HG03378 (cell line): ENCODE measurements at regions not wholly inside any gene's neighbourhood (a gene's known extent, or its start where the extent isn't known, plus 50 kb on each side); places are given as distances from the start of the nearest gene placed in this dataset.

ENCODE experiments used
- ATAC-seq: cut with Tn5 transposase; IDR thresholded peaks from one replicate; pipeline ENCODE4 v1.9.1; 2021; ENCODE audit warnings: mild to moderate bottlenecking, moderate library complexity; ENCODE audit not compliant: unreplicated experiment

DNA sequence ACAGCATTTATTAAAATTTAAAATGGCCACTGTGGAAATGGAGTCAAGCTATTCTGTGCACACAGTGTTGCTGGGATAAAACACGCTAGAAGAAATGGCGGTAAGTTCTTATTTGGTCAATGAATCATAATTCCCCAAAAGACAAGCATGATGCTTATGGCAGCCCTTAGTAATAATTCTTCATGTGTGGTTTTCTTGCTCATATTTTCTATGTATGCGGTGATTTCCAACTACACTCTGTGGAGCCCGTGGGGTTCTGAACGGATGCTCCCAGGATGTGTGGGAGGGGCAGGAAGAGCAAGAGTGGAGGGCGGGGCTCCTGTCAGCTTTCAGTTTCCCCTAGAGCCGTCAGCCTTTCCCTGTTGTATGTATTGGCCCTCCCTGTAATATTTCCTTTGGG lies 91.7 kb upstream of the RMDN2 start:
- ATAC-seq: no peak

DNA sequence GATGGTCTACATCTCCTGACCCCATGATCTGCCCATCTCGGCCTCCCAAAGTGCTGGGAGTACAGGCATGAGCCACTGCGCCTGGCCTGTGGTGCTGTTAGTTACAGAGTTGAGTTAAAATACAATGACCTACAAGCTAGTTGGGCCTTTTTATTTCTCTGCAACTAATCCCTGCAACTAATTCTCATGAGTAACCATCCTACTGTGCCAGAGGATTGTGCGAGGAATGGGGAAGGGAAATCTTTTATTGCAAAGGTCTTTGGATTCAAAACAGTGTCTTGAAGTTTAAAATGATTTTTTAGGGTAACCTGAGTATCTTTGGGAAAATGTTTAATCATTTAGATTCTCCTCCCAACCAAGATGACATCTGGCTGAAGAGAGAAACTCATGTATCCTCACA lies 88.8 kb upstream of the RMDN2 start:
- ATAC-seq: no peak

DNA sequence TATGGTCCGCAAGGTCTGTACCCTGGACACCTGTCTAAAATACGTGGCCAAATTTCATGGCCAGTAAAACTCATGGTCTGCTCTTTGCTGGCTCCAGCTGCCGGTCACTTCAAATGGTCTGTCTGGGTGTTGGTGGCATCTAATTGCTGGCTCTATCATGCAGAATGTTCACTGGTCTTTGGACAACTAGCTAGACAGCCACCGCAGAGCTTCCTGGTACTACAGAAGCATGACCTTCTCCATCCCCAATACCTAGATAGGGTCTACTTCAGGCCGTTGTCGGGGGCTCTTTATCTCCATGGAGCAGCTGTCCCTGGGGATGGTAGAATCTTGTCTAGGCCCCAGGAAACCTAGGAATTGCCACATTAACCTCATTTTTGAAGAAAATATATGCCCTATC lies 88.4 kb upstream of the RMDN2 start:
- no peak for ATAC-seq

DNA sequence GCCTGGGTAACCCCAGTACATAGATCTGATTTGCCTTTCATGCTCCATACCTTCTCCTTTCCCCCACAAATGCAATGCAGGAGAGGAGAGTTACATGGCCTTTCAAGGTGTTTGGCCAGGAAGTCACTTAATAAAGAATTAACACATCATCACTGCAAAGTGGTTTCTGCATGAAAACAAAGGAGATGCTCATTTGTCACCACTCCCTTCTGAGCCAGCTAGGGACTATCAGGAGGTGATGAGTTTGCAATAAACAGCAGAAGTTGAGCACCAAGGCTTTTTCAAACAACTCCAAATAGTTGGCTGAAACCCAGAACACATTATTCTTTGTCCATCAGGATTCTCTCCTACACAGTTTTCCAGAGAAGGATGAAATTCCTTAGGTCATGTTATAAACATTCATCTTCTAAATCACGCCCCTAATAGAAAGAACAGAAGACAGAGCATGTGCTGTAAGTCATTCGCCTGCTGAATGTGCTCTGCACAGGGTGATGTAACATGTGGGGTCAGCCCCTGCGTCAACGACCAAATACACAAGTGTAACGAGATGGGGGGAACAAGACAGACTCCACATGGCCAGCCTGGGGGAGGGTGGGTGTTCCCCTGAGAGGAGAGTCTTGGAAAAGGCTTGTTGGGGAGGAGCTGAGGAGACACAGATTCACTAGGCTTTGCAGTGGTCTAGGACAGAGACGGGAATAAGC lies 87.3 kb upstream of the RMDN2 start:
- ATAC-seq: no peak

DNA sequence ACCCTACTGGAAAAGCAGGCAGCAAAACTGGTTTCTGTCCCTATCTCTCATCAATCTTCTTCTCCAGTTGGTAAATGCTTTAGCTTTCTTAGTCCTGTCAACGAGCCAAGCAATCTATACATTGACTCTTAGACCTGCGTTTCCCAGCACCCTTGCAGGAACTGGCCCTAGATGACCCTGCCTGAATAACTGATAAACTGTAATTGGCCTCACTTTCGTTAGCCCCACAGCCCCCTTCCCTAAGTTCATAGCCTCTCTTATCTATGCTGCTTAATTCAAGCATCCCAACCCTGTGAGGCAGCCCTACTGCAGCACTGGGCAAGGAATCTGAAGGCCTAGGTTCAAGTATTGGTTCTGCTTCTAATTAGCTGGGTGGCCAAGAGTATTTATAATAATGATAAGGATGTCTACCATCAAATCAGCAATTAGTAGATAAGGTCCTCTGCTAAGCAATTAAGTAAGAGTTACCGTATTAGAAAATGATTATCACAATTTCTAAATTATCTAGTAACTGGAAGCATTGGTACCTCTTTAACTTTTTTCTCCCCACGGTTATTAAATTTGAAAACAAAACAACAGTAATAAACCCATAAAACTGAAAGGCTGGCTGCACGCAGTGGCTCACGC lies 86.4 kb upstream of the RMDN2 start:
- no peak for ATAC-seq

DNA sequence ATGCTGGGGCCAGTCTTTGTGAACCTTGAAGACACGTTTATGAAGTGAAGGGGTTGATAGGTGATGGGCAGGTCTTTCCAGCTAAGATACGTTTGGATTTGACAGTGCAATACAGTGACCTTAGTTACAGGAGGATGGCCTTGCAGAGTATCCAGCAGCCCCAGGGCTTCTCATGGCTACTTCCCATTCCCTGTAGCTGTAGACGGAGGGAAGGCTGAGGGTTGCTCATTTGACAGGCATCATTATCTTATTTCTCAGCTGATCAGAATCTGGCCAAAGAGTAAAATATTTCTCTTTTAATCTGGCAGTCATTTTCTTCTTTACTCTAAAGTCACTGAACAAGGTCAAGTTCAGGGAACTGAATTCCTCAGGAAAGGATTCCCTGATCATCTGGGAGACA lies 85.1 kb upstream of the RMDN2 start:
- no peak for ATAC-seq

DNA sequence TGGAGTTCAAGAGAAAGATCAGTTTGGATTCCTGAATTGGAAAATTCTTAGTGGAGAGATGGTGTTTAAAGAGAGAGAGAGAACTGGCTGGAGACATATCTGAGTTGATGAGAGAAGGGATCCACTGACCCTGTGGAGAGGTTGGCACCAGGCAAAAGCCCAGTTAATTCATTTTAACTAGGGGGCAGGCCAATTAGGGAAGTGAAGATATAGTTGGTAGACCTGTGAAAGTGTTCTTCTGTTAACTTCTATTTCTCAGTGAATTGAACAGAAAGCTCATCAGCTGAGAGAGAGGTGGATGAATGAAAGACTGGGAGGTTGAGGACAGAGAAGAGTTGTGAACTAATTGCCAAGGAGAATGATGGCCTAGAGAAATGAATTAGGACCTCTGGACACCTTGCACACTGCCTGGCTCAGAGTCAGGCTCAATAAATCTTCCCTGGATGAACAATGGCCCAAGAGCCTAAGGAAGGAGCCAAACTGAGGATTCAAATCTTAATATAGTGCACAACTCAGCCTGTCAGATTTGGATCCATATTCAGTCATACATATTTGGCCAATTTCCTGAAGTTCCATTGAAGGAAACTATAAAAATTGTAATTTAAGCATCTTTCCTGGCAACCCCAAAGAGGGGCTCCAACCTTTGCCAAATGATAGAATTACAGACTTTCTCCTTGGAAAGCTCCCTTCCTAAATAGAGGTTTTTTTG lies 82.2 kb upstream of the RMDN2 start:
- no peak for ATAC-seq

DNA sequence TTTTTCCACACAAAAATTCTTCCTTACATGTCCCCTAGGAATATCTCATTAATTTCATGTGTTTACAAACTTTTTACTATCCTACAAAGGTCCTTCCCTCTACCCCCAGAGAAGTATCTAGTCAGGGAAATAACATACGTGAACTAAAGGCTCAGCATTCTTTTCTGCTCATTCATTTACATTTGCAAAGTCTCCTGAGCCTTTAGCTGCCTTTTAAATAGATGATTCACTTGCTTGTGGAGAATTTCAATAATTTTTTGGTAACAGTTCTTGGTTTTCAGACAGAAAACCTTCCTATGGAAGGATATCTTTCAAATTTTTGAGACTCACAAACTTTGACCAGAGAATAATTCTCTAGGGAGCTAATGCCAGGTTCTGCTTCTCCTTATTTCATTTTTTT lies 81.5 kb upstream of the RMDN2 start:
- no peak for ATAC-seq

DNA sequence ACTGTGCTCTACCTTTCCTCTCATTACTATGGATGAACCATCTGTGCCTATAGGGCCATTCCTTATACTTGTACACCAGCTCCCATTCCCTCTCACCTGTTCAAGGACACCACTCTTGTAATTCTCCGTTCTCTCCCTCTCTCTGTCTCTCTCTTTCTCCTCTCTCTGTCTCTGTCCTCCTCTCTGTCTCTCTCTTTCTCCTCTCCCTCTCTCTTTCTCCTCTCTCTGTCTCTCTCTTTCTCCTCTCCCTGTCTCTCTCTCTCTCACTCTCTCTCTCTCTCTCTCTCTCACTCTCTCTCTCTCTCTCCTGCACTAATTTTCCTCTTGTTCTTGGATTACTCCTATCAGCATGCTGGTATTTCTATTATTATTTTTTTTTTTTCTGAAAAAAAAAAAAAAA lies 78.9 kb upstream of the RMDN2 start:
- no peak for ATAC-seq

DNA sequence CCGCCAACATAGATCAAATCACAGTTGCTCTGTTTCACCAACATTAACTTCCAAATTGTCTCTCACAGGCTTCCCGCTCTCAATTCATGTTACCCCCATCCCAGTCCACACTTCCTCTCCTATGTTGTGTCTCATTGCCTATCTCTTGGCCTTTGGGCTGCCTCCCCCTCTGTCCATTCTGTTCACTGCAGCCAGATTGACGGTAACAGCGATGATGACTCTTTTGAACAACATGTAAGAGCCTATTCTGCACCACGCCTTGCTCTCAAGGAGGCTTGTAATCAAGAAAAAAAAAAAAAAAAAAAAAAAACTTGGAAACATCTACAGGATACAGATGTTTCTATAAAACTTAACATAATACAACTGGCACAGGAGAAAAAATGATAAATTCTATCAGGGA lies 77.3 kb upstream of the RMDN2 start:
- ATAC-seq: no peak

DNA sequence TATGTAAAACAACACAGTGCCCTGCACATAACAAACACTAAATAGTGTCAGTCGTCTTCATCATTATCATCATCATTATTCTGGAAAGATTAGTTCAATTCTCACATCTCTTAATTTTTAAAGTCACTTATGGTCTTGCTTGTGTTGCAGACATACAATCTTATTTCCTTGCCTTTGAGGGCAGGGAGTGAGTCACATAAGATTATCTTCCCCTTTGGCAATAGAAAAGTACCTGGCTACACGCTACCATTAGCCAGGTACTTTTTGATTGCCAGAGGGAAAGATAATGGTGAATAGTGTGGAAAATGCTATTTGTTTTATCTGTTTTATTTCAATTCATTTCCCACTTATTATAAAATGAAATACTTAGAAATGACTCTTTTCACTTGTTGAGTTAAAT lies 76.6 kb upstream of the RMDN2 start:
- no peak for ATAC-seq

DNA sequence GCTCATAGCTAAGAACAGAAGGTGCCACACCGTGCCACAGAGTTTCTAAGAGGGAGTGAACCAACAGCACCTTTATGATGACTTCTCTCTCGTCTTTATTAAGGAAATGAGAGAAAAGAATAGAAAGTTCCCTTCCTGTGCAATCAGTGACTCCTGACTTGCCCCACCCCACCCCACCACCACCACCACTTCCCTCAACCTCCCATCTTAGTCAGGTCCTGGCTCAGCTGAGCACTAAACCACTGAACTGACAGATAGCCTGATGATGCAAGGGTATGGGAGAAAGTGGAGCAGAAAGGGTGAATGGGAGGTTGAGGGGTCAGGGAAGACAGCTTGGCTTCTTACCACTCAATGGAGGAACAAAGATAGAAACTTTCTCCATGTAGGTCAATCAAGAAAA lies 75.2 kb upstream of the RMDN2 start:
- no peak for ATAC-seq

DNA sequence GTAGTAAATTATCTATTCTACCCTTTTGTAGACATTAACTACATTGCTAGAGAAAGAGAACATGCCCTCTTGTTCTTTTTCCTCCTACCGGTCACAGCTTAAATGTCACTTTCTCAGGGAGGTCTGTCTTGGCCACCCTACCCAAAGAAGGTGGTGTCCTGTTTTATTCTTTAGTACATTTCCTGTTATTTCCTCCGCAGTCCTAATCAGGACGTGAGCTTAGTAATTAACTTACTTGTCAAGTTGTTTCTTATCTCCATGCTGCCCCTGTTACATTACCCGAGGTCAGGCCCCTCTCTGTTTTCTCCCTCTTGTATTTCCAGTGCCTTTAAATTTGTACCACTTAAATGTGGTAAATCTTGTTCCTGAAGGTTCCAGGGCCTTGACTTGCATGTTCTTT lies 73.7 kb upstream of the RMDN2 start:
- ATAC-seq: peak; percentile 20

DNA sequence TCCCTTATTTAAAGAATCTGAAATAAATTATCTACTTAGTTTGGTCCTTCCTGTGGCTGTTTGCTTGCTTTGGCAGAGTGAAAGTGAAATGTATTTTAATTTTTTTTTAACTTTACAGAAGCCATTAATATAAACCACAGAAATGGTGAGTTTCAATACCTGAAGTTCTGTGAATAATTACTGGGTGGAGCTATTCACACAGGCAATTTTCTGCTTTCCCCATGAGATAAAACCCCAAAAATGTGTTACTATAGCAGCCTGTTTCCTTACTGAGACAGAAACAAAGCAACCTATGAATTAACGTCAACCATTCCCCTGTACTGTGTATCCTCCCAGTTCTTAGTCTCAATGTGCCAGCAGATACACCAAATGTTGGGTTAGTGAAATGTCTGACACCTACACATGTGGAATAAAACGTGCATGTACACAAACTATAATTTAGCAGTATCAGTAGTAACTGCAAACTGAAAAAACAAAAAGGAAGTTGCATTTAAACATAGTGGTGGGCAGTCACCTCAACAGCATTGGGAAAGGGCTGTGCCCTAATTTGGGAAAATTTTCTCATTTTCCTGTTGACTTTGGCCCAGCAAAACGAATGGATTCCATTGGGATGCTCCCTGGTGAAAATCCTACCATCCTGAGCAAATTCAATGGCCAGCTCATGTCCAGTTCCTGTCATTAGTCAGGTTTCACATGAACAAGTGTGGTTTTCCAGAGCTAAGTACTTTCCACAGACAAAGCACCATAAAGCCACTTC lies 73.1 kb upstream of the RMDN2 start:
- peak; percentile 79 for ATAC-seq

DNA sequence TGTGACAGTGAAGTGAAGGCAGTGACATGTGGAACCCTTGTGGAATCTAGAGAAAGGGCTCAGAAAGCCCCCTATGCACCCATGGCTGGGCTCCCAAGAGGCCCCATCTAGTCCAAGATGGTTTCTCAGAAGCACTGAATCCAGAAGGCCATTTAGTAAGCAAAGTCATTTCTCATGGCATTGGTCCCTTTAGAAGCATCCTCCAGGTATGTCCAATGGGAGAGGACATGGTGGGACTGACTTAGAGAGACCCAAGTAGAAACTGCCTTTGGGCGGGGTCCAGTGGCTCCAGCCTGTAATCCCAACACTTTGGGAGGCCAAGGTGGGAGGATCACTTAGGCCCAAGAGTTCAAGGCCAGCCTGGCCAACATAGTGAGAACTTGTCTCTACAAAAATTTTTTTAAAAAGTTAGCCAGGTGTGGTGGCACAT lies 72.5 kb upstream of the RMDN2 start:
- ATAC-seq: no peak

DNA sequence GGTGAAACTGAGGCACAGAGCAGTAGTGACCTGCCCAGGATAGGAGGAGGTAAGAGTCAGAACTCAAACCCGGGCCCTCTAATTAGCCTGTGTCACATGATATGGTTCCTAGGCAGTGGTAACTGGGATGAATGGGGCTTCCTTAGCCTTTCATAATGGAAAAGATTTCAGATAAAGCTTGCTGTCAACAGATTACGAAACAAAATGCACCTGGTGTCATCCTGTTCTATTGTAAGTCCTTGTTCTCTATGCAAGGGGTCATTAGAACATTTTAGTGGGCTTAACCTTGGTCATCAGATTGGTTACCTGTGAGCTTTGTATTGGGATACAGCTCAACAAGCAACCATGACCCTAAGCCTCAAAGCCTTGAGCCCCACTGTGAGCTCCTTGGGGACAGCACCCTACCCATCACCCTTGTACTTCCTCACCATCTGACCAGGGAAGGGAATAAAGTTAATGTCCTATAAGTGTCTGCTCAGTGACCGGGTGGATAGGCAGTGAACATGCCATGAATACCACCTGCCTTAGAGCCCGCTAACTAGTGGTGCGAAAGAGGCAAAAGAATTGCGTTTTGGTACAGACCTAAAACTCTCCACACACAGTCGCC lies 70.3 kb upstream of the RMDN2 start:
- ATAC-seq: no peak

DNA sequence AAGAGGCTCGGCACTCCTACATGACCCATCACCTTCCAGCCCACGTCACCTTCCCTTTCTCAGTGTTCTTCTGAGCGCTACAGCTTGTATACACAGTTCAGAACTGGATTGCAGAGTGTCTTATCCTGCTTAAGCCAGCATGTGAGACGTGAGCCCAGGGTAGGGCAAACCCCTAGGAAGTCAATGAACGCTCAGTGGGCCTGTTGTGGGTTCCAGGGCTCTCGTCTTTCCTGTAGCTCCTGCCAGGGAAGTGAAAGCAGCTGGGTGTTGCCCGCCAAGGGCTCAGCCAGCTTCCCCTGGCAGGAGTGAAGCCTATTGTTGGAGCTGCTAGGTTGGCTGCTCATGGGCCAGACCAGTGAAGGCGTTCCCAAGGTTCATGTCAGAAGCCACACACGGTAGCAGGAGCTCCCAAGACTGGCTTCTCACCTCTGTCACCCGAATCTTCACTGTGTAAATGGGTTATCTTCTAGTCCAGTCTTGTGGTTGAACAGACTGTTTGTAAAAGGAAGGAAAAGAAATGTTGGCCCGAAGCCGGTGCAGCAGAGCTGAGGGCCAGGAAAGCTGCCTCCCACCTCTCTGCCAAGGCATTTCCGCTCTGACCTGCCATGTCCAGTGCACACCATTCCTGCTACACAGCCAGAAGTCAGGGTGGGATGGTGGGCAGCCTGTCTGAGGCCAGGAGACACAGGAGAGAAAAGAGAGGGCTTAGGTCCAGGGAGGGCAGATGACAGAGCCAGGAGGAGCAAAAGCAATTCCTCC lies 69.6 kb upstream of the RMDN2 start:
- ATAC-seq: no peak

DNA sequence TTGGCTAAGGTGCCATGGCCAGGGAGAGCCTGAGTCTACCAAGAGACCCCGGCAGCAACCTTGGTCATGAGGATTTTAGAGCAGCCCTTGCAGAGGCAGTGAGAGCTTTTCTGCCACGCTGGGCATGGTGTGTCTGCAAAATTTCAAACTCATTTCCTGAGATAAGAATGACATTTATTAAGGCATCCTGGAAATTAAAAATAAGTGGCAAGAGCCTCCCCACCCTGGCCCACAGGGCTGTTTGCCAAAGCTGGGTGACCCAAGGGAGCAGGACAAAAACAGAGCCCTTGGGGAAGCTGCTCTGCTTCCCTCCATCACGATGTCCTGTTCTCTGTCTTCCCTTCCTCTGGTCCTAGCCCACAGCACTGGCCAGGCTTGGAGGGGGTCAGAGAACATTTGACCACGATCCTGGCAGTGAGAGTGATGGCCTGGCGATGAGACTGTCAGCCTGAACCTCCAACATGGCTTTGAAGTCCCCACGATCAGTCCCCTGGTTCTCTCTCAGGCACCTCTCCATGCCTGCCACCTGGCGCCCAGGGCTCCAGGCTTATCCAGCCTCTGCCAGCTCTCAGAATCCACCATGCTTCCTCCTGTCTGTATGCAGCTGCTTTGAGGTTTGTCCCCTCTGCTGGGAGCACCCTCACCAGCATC lies 68.9 kb upstream of the RMDN2 start:
- no peak for ATAC-seq

DNA sequence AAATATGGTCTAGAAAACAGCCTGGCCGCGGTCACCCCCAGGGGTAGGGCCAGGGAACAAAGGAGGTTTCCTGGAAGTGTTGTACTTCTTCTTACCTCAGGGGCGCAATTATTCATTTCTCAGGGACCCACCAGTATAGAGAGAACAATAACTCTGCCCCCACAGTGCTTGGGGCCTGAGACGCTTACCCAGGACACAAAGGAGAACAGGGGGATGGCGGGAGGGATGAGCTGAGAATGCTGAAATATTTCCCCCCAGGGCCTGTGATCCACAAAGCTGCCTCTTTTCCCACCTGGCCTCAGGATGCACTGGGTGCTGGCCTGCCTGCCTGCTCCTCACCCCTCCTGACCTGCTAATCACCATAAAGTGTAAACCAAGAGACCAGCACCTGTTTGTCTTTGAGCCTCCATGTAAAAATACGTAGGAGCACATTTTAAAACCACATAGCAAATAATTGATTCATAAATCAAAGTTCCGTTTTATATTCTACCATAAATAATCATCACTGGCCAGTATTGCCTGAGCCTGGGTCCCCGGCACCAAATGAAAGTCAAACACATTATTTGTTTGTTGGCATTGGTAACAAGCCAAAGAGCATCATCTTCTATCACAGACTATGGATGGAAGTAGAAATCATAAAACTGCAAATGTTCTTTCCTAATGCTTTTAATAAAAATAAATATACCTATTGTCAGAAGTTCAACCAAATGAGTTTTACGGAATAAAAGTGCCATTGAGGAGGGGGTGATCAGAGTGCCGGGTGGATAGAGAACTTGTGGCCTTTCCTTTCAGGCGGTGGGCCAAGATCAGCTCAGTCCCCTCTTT lies 67.3 kb upstream of the RMDN2 start:
- no peak for ATAC-seq
